ENCODE measurements at regions not wholly inside any gene's neighbourhood (a gene's known extent, or its start where the extent isn't known, plus 50 kb on each side); places are given as distances from the start of the nearest gene placed in this dataset.

DNA sequence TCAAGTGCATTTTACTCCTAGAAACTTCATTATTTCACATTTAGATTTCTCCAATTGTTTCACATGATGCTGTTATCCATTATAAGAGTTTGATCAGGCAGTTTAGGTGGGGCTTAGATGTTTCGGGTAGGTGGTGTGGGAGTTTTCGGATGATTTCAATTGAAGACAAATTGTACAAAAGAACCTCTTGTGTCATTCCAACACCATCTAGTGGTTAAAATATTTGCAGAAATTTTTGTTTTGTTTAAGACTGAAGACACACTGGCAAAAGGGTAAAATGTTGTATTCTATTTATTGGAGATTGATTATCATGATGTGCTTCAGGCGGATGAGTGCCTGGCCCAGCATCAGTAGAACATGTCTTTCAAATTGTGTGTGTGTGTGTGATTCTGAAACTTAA is 212.7 kb downstream of the SH3BGRL start:
- no peak overlapping the region for H3K27ac ChIP-seq (ENCODE audit: low read length)
- DNase-seq, result no peak
- H3K4me3 ChIP-seq (ENCODE audit: low read length), result no peak overlapping the region
- H3K36me3 ChIP-seq (ENCODE audit: control insufficient read depth, insufficient read depth, low read length), result no peaks in the 10 kb centered on the region
- H3K9me3 ChIP-seq (ENCODE audit: control insufficient read depth, low read depth, low read length), result no peaks in the 10 kb centered on the region
- no peaks in the 10 kb centered on the region for H3K4me1 ChIP-seq (ENCODE audit: control insufficient read depth, insufficient read depth, low read length)
- H3K27me3 ChIP-seq (ENCODE audit: control insufficient read depth, insufficient read depth, low read length), result no peaks in the 10 kb centered on the region
- no CpG with 5 or more reads among the region's 3 CpGs for WGBS (ENCODE audit: insufficient coverage, low lambda C conversion rate)

All from large intestine (tissue), 3 donors.